HG03565 (cell line): ENCODE measurements at regions not wholly inside any gene's neighbourhood (a gene's known extent, or its start where the extent isn't known, plus 50 kb on each side); places are given as distances from the start of the nearest gene placed in this dataset.
"Not testable (repeated sequence)": the region's sequence is repeated elsewhere in the genome, so short reads cannot be mapped to it uniquely, and the experiment has no call there.

Experiments used
- ATAC-seq: cut with Tn5 transposase; IDR thresholded peaks from one replicate; pipeline ENCODE4 v1.9.1; 2021; ENCODE audit warnings: mild to moderate bottlenecking, moderate library complexity; ENCODE audit not compliant: unreplicated experiment

DNA sequence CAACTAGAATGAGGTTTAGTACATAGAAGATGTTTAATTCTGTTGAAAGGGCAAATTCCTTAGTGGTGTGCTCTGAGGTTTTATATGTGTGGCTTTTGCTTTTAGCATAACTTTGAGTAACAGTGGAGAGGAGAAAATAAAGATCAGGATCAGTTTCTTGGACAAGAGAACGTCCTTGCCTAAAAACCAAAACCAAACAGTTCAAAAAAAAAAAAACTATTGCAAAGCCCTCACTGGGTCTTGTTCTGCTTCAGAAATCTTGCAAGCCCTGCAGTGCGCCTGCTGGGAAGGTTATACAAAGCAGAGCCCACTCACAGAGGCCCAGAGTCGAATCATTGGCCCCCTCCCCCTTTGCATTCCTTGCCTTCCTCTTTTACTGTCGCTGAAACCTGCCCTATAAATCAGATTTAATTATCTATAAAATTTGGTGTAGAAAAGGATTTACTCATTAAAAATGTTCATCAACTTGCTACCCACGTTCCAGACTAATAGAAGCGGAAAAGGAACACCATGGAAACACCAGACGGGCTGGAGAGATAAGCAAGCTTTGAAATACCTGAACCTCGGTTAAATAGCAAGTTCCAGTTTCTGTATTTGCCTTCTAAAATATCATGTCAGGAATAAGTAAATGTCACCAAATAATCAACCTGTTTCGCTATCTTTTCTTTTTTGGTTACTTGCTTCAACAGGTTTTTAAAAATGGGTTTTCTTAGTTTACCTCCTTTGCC is 201.6 kb upstream of the PTBP2 start:
- ATAC-seq: no peak

DNA sequence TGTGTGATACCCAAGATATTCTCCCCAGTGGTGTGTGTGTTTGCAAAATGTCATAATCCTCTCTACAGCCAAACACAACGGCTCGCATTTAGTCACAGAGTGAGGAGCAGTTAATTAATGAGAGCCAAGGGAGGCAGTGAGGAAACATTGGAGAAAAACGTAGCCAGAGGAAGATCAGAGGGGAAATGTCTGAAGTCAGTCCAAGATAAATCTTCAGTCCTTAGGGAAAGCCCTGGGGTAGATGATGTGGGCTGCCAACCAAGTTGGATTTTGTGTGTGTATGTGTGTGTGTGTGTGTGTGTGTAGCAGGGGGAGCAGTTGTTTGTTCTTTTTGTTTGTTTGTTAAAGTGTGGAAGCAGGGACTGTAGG is 201.0 kb upstream of the PTBP2 start:
- ATAC-seq: no peak

DNA sequence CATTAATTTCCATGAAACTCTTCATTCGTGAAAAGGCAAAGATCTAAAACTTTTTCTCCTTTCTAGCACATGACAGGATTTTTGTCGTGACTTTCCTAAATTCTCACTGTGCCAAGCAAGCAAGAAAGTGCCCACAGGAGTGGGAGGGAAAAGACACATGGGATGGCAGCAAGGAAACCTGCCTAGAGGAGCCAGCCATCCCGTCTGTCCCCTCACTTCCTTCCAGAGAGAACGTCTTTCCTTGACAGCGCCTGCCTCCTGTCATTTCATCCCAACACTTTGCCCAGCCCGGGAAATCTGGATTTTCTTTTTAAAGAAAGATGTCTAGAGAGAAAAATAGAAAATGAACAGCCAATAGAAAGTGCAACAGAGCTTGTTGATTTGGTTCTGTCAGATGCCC is 200.6 kb upstream of the PTBP2 start:
- ATAC-seq: no peak

DNA sequence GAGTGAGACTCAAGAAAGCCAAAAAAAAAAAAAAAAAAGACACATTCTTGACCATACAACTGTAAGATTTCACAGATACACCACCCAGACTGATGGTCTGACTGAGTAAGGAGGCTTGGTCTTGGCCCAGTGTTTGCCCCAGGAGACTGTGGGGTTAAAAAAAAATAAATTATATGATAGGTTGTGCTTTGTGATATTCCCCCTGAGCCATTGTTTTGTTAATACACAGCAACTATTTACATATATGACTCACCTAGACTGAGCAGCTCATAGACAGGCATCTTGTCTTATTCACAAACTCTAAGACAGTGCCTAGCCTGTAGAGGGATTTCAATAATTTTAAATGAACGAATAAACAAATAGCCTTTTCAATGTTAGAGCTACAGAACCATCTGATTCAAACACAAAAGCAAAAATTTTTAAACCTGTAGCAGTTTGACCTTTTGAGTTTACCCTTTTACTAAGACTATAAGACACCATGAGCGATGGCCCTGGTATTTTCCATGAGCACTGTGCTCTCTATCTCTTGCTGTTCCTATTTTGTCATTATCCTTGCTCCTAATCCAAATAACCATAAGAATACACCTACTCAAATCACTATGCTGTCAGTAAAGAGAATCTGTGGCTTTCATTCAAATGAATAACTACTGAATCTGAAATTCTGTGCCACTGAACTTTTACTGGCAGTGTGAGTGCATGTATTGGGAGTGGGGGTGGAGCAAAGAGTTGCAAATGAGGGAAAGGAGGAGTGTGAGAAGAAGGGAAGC is 199.4 kb upstream of the PTBP2 start:
- no peak for ATAC-seq

DNA sequence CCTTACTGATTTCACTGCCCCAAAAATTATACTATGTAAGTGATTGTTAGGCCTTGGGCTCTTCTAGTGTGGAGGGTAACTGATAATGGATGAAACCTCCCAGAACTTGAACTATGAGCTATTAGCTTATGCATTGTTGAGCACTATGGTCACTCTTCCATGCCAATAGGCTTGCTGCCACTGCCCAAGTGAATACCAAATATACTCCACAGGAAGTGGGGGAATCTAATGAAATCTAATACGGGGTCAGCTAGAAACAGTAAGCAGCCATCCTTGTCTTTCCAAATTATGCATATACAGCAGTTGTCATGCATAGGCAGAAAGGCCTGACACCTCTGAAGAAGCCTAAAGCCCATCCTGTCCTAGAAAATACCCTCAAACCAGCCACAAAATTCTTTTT is 198.7 kb upstream of the PTBP2 start:
- no peak for ATAC-seq

DNA sequence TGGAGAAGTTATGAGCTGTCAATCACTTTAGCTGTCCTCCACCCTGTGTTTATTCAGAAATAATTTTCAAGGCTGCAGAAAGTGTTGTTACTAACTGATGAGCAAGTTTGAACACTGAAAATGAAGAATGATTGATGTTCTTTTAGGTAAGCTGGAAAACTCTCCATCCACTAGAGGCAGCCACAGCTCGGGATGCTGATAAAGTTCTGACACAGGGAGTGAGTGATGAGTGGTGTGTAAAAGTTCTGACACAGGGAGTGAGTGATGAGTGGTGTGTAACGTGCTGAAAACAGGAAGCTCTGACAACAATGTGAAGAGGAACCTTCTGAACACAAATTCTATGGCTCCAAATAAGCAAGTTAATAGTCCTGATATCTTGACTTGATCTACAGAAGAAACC is 197.5 kb upstream of the PTBP2 start:
- no peak for ATAC-seq

DNA sequence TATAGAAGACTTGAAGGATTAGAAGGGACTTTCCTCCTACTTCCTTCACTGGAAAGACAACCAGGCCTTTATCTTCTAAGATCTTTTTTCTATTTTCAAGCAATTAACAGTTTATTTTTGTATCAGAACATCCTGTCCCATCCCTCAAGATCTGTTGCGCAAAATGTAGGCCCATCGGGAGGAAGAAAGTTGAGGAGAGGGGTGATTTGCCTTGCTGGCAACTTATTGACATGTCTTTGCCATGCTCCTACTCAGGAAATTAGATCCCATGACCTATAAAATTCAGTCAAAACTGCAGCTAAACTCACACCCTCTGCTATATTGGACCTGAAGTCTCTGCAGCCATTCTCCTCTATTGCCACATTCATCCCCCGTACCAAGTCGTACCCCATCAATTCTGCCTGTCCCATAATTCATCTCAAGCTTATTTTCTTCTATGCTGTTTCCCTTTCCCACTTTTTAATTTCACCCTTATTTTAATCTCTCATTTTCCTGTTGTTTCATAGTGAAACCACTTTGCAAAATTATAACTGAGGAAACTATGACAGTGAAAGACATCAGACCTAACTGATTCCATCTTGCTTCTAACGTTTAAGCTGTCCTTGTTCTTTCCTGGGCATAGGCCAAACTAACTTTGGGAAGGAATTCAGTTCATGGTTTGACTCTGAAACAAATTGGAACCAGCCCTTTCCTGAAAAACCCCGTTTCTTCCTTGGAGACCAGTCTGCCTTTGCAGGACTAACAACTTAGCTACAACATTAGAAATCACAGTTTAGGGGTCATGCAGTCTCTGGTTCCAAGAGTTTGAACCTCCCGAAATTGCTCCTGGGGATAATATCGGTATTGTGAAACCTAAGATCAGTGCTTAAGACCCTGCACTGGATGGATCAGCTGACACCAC is 195.7 kb upstream of the PTBP2 start:
- ATAC-seq: no peak

DNA sequence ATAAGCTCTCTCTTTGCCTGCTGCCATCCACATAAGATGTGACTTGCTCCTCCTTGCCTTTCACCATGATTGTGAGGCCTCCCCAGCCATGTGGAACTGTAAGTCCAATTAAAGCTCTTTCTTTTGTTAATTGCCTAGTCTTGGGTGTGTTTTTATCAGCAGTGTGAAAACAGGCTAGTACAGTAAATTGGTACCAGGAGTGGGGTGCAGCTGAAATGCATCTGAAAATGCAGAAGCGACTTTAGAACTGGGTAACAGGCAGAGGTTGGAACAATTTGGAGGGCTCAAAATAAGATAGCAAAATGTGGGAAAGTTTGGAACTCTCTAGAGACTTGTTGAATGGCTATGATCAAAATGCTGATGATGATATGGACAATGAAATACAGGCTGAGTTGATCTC is 192.9 kb upstream of the PTBP2 start:
- ATAC-seq: not testable (repeated sequence)

DNA sequence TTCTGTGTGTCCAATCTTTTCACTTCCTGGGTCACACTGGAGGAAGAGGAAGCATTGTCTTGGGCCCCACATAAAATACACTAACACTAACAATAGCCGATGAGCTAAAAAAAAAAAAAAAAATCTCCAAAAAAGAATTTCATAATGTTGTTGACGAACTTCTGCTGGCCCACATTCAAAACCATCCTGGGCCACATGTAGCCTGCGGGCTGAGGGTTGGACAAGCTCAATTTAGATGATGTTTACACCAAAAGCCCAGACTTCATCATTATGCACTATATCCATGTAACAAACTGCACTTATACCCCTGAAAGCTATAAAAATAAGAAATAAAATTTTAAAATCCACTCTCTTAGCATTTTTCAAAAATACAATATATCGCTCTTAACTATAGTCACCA is 187.8 kb upstream of the PTBP2 start:
- no peak for ATAC-seq

DNA sequence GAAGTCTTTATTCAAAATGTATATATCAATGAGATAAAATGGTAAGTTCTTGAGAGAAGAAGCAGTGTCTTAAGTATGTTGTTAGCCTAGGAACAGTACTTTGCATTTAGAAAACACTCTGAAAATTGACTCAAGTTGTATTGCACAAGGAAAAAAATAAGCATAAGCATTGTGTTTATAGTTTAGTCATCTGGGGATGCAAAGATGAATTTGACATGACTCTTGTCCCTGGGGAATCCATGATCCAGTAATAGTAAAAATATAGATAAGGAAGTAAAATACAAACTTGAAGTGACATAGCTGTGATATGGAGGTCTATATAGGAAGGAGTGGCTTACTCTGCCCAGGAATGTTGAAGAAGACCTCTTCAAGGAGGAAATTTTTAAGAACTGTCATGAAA is 185.0 kb upstream of the PTBP2 start:
- ATAC-seq: no peak

DNA sequence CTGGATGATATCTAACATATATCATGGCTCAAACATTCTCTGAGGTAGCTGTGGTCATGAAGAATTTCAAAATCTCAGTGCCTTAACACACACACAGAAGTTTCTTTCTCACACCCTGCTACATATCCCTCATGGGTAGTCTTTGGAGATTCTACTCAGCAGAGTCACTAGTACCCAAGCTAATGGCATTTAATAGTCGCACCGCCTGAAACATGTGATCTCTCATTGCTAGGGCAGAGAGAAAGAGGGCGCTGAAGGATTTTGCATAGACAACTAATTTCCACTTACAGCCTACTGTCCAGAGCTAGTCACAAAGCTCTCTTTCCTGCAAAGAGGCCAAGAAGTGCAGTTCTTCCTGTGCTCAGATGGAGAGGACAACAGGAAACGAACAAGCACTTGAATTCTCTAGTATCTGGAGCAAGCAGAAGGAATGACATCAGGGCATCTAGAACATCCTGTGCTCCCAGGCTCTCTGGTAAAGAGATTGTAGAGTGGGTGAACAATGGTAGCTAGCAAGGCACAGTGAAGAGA is 183.4 kb upstream of the PTBP2 start:
- ATAC-seq: no peak

DNA sequence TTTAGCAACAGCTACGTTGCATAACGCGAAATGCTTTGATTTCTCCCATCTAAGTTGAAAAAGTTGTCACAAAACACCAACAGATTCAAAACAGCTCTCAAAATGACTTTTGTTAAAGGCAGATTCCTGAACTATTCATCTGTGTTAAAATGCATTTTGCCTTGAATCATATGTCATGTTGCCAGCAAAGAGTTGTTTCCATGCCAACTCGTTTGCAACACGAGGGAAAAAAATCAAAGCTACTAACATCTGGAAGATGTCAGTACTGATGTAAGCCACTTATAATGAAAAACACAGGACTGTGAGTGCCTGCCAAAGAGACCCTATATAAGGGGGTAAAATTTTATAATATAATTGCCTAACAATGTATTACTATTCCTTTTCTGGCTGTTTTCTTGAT is 182.7 kb upstream of the PTBP2 start:
- ATAC-seq: no peak

DNA sequence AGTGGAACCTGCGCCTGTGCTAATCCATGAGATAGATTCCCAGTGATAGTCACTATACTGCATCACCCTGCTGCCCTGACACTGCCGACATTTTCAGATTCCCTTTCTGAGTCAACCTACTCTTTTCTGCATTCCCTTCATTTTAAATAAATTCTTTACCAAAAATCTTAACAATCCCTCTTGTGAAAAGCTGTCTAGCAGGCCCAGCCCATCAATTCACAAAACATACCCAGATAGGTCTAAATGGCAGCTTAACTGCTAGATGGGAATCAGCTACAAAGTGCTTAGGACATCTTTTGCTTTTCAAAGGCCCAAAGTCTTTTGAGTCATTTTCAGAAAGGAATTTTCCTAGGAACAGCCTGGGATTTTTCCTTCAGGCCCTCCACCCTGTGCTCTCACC is 180.1 kb upstream of the PTBP2 start:
- no peak for ATAC-seq

DNA sequence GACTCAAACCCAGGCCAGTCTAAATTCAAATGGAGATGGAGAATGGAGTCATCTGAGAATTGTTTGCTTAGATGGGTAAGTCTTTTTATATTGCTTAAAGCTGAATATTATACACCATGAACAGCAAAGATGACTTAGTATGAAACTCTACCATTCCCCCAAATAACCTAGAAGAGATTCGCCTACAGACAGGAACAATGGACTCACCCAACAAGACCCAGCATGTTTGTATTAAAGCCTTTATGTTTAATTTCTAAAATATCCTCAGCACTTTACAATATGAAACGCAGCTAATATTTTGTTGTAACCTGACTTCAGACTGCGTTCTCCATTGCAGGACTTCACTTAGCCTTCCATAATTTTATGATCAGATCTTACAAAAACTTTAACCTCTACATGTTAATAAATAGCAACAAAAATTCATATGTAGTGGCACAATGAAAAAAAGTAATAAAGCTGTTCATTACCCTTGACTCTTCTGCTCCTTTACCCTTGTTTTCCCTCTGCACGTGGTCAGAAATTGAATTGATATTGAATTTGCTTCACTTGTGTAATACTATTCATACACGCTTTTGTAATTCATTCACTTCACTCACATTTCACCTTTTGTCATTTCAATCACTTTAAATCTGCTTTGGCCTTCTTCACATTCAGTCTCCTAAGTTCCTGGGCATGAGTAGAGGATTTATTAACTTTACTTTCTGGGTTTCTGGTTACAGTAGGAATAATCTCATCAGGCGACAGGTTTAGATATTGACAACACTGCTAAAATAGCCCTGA is 177.3 kb upstream of the PTBP2 start:
- no peak for ATAC-seq

DNA sequence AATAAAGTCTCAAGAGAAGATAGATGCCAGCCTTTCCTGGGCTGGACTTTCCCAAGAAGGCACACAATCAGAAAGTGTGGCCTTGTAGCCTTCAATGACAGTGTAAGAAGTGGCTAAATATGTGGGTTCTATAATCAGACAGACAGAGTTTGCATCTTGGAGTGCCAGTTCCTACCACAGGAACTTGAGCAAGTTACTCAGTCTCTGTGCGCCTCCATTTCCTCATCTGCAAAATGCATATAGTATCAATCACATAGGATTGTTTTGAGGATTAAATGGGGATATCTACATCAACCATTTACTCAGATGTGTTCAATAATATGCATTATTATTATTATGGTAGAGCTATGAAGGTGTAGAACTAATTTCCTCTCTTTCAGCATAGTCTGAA is 176.8 kb upstream of the PTBP2 start:
- no peak for ATAC-seq

DNA sequence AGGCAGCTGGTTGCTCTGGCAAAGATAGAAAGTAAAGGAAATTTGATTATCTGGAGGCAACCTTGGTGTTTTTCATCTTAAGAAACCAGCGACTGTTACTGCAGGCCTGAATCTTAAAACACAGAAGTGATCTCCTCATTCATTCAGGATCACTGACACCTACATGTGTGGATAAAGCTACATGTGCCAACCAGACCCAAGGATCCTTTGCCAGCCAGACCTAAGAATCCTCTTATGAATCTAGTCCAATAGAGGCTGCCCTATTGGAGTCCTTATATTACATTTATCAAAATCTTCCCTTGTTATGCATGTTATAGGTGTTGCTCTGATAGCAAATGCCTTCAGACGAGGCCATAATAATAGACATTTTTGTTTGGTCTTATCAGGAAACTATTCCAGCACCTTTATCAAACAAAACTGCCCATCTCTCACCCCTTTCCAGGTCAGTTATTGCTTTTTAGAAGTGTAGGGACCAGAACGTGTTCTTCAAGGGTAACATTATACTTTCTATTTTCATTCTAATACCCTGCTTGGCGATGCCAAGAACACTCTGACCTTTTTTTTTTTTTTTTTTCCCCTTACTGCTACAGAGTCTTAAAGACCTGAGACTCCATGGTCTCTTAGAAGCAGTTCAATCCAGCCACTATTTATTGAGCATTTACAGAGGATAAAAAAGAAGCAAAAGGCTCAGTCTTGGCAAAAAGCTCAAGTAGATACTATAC is 175.5 kb upstream of the PTBP2 start:
- no peak for ATAC-seq

DNA sequence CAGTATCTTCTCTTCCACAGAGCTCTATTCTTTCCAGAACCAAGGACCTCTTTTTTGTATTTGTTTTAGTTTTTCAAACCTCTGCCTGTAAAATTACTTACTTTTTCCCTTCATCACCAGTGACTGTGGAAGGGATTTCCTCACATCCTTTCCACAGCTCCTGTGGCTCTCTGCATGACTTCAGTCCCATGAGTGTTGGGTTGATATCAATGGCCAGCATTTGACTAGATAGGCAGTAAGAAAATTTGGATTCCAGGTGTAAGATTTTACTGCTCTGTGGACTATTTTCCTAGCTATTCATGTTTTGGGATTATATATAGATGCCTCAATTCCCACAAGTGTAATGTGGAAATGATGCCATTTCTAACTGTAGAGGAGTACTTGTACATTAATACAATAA is 171.5 kb upstream of the PTBP2 start:
- no peak for ATAC-seq

DNA sequence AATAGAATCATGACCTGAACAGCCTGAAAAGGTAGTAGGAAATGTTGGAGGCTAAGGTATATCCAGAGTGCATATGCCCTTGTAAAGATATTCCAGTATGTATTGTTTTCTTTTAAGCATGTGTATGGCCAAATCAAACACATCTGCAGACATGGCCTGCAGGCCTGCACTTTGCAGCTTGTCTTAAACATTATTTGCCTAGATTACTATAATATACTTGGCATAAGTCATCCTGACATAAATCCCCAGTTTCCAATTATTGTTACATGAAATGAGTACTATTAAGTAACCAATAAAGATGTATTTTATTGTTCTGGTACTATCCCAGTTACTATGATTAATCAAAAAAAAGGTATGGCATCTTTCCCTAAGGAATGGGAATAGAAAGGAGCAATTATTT is 169.1 kb upstream of the PTBP2 start:
- ATAC-seq: no peak

DNA sequence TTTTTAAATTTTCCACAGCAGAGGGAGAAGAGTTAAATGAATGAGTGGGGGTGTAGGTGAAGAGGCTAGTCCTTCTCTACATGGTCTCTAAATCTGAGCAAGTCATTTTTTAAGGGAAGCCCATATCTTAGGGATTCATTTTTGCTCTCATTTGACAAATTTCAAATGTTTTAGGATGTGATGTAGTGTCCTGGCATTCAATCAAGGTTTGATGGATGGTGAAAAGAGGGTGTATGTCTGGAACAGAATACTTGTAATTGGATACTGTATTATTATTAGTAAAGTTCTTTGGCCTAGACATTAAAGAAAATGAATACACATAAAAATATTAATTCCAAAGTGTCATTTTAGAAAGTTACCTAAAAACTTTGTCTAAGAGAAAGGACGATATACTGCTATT is 167.8 kb upstream of the PTBP2 start:
- no peak for ATAC-seq

DNA sequence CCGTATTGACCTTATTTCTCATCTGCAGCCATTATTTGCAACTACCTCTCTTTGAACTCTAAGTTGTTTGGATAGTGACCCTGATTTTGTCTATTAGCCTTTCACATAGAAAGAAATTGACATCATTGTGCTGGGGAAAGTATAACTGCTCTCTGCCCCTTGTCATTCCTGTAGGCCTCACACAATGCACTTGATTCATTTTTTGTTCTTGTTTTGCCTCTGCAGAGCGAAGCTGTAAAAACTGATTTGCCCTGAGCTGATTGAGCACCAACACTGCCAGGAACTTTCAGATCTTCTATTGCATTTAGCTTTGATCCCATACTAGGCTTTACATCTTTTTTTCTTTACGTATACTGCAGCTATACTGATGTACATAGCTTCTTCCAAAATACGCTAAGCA is 167.2 kb upstream of the PTBP2 start:
- no peak for ATAC-seq
